ENCODE measurements at regions not wholly inside any gene's neighbourhood (a gene's known extent, or its start where the extent isn't known, plus 50 kb on each side); places are given as distances from the start of the nearest gene placed in this dataset.

DNA sequence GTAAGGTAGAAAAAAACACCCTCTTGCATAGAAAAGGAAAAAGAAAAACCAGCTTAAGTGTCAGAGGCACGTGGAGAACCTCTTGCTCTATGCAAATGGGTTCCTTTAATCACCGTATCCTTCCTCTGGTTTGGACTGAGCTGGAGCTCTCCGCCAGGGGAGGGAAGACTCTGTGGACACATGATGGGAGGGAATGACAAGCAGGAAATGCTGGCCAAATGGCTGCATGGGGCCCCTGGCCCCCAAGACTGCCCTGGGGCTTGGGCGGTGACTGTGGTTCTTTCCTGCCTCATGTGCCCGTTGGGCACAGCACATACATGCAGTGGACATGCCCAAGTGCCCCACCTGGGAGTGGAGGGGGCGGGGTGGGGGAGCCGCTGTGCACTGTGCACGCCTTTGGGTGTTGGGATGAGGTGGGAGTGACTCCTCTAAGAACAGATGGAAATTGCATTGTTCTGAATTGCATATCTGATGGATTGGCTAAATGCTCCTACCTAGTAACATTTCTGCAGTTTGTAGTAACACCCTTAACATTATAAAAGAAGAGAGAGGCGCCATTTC is 166.4 kb upstream of the AVPR1A start:
- H3K27me3 ChIP-seq (ENCODE audit: insufficient read depth, low read length, poor library complexity): no peaks in the 10 kb centered on the region
- TF ChIP-seq, protein P1, sequence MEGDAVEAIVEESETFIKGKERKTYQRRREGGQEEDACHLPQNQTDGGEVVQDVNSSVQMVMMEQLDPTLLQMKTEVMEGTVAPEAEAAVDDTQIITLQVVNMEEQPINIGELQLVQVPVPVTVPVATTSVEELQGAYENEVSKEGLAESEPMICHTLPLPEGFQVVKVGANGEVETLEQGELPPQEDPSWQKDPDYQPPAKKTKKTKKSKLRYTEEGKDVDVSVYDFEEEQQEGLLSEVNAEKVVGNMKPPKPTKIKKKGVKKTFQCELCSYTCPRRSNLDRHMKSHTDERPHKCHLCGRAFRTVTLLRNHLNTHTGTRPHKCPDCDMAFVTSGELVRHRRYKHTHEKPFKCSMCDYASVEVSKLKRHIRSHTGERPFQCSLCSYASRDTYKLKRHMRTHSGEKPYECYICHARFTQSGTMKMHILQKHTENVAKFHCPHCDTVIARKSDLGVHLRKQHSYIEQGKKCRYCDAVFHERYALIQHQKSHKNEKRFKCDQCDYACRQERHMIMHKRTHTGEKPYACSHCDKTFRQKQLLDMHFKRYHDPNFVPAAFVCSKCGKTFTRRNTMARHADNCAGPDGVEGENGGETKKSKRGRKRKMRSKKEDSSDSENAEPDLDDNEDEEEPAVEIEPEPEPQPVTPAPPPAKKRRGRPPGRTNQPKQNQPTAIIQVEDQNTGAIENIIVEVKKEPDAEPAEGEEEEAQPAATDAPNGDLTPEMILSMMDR (IDR thresholded peaks at IDR 0.05; ENCODE audit: borderline replicate concordance, extremely low read depth, low read length, poor library complexity, severe bottlenecking): no peak
- no peak for TF ChIP-seq EZH2 (IDR thresholded peaks at IDR 0.05; ENCODE audit: borderline replicate concordance, low read depth, low read length, severe bottlenecking)

DNA sequence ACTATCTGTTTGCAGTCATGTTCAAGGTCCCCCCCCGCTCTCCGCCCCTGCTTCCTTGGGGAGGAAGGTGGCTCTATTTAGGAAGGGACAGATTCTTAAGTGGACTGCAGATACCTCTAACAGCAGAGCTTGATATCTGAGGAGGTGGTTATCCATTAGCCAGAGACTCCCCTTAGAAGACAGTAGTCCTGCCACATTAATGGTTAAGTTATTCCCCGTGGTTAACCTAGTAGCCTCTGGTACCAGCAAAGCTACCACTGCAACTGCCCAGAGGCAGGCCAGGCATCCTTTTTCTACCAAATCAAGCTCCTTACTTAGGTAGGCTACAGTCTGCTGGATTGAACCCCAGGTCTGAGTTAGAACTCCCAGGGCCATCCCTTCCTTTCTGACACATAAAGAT is 162.1 kb upstream of the AVPR1A start:
- no peaks in the 10 kb centered on the region for H3K27me3 ChIP-seq (ENCODE audit: insufficient read depth, low read length, poor library complexity)
- no peak overlapping the region for H3K4me3 ChIP-seq (ENCODE audit: low read depth in 1 of 2, low read length in 2 of 2)
- no peaks in the 10 kb centered on the region for H3K36me3 ChIP-seq (ENCODE audit: insufficient read depth, low read length)
- H4K20me1 ChIP-seq (ENCODE audit: insufficient read depth, low read length): no peaks in the 10 kb centered on the region
- H3K9ac ChIP-seq (ENCODE audit: low read depth, low read length): no peak overlapping the region
- H2AFZ ChIP-seq (ENCODE audit: low read depth, low read length): no peak overlapping the region
- no peak for DNase-seq
- H3K79me2 ChIP-seq (ENCODE audit: insufficient read depth, low read length): no peaks in the 10 kb centered on the region
- no peak overlapping the region for H3K27ac ChIP-seq (ENCODE audit: low read length)
- peaks cover 14% of the 10 kb centered on the region for H3K9me3 ChIP-seq (ENCODE audit: insufficient read depth, low read length, severe bottlenecking)
- ATAC-seq (ENCODE audit: insufficient read depth, low read depth): no peak
- no peak overlapping the region for H3K4me2 ChIP-seq (ENCODE audit: insufficient read depth, low read length)
- TF ChIP-seq, protein P1 (IDR thresholded peaks at IDR 0.05; ENCODE audit: borderline replicate concordance, extremely low read depth, low read length, poor library complexity, severe bottlenecking): no peak
- no peak for TF ChIP-seq EZH2 (IDR thresholded peaks at IDR 0.05; ENCODE audit: borderline replicate concordance, low read depth, low read length, severe bottlenecking)
- peaks cover 20% of the 10 kb centered on the region for H3K4me1 ChIP-seq (ENCODE audit: insufficient read depth, low read length)

More for the DNA sequence above, 166.4 kb upstream of the AVPR1A start:
- Histone ChIP-seq H3K79me2 (ENCODE audit: insufficient read depth, low read length) (no peaks in the 10 kb centered on the region), H3K4me3 (ENCODE audit: low read depth in 1 of 2, low read length in 2 of 2) (no peak overlapping the region), H3K9ac (ENCODE audit: low read depth, low read length) (no peak overlapping the region), H3K36me3 (ENCODE audit: insufficient read depth, low read length) (no peaks in the 10 kb centered on the region), H3K4me2 (ENCODE audit: insufficient read depth, low read length) (no peak overlapping the region), H2AFZ (ENCODE audit: low read depth, low read length) (no peak overlapping the region), H4K20me1 (ENCODE audit: insufficient read depth, low read length) (no peaks in the 10 kb centered on the region), H3K27ac (ENCODE audit: low read length) (no peak overlapping the region), H3K9me3 (ENCODE audit: insufficient read depth, low read length, severe bottlenecking) (peaks cover 8% of the 10 kb centered on the region), H3K4me1 (ENCODE audit: insufficient read depth, low read length) (peaks cover 38% of the 10 kb centered on the region)
- ATAC-seq (ENCODE audit: insufficient read depth, low read depth): no peak
- no peak for DNase-seq

DNA sequence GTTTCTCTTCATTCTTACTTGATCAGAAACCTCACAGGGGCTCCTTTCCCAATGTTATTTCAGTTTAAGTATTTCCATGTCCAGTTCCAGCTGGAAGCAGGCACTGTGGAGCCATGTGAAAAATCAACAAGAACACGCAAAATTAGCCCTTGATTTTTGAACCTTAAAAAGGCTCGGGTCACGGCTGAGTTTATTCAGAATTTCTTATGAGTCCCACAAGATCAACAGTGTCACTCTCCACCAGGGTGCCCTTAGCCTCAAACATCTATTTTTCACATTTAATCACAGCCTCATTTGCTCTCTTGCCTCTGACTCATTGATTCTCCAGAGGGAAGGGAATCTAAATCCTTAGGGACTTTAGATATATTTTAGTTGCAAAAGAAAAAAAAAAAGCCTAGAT is 157.7 kb upstream of the AVPR1A start:
- Histone ChIP-seq H4K20me1 (ENCODE audit: insufficient read depth, low read length) (no peaks in the 10 kb centered on the region), H3K79me2 (ENCODE audit: insufficient read depth, low read length) (no peaks in the 10 kb centered on the region), H3K27me3 (ENCODE audit: insufficient read depth, low read length, poor library complexity) (no peaks in the 10 kb centered on the region), H2AFZ (ENCODE audit: low read depth, low read length) (no peak overlapping the region), H3K27ac (ENCODE audit: low read length) (peak overlapping the region; percentile 57), H3K4me2 (ENCODE audit: insufficient read depth, low read length) (no peak overlapping the region), H3K9ac (ENCODE audit: low read depth, low read length) (peak overlapping the region; percentile 8; the same call in 1 of the 2 replicates), H3K9me3 (ENCODE audit: insufficient read depth, low read length, severe bottlenecking) (peaks cover 14% of the 10 kb centered on the region), H3K4me3 (ENCODE audit: low read depth in 1 of 2, low read length in 2 of 2) (no peak overlapping the region), H3K36me3 (ENCODE audit: insufficient read depth, low read length) (no peaks in the 10 kb centered on the region), H3K4me1 (ENCODE audit: insufficient read depth, low read length) (peaks cover 64% of the 10 kb centered on the region)
- no peak for DNase-seq
- no peak for TF ChIP-seq EZH2 (IDR thresholded peaks at IDR 0.05; ENCODE audit: borderline replicate concordance, low read depth, low read length, severe bottlenecking)
- TF ChIP-seq, protein P1 (IDR thresholded peaks at IDR 0.05; ENCODE audit: borderline replicate concordance, extremely low read depth, low read length, poor library complexity, severe bottlenecking): no peak
- no peak for ATAC-seq (ENCODE audit: insufficient read depth, low read depth)

Measured in DND-41 (cell line).